ENCODE measurements at regions not wholly inside any gene's neighbourhood (a gene's known extent, or its start where the extent isn't known, plus 50 kb on each side); places are given as distances from the start of the nearest gene placed in this dataset.

DNA sequence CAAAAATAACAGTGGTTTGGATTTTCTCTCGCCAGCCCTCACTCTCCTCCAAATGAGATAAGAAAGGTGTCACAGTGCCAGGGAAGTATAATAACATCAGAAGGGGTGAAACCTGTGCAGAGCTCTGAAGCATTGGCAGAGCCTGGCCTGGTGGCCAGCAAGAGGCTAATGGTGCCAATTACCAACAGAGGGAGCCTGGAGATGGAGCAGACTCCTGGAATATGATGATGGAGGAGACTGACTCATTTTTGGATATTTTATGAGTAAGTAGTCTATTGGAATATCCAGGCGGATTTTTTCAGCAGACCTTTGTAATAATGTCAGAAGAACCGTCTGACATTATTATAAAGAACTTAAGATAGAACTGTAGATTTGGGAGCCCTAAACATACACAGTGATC lies 442.6 kb upstream of the MARCKS start:
- peak; percentile 55 for TF ChIP-seq CTCF (conservative IDR thresholded peaks at IDR 0.05)
- no peak for TF ChIP-seq ZFX (IDR thresholded peaks at IDR 0.05)

Data from C4-2B (cell line).